ENCODE measurements at regions not wholly inside any gene's neighbourhood (a gene's known extent, or its start where the extent isn't known, plus 50 kb on each side); places are given as distances from the start of the nearest gene placed in this dataset.

DNA sequence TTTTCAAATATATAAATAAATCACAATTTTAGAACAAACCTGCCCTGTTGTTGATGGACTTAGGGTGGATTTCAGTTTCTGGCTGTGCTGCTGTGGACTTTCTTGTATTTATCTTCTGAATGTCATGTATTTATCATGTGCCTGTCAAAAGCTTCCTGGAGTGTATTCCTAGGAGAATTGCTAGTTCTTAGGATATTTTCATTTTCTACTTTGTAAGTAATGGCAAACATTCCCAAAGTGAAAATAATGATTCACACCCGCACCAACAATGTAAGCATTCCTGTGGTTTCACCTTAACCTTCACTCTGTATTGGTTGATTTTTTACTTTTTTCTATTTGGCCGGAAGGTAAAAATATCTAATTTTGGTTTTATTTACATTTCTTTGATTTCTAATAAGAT lies 387.8 kb downstream of the SMOC2 start:
- no peak for TF ChIP-seq JUND (IDR thresholded peaks at IDR 0.05)
- TF ChIP-seq HNF4A (conservative IDR thresholded peaks at IDR 0.05), result no peak
- no peak for TF ChIP-seq HNF4G (IDR thresholded peaks at IDR 0.05)
- TF ChIP-seq, protein P1, sequence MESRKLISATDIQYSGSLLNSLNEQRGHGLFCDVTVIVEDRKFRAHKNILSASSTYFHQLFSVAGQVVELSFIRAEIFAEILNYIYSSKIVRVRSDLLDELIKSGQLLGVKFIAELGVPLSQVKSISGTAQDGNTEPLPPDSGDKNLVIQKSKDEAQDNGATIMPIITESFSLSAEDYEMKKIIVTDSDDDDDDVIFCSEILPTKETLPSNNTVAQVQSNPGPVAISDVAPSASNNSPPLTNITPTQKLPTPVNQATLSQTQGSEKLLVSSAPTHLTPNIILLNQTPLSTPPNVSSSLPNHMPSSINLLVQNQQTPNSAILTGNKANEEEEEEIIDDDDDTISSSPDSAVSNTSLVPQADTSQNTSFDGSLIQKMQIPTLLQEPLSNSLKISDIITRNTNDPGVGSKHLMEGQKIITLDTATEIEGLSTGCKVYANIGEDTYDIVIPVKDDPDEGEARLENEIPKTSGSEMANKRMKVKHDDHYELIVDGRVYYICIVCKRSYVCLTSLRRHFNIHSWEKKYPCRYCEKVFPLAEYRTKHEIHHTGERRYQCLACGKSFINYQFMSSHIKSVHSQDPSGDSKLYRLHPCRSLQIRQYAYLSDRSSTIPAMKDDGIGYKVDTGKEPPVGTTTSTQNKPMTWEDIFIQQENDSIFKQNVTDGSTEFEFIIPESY (IDR thresholded peaks at IDR 0.05), result no peak
- TF ChIP-seq YY1 (IDR thresholded peaks at IDR 0.05), result no peak
- no peak for TF ChIP-seq NR2F2 (IDR thresholded peaks at IDR 0.05)
- no peak for TF ChIP-seq GABPA (IDR thresholded peaks at IDR 0.05 in 1 of 2, conservative IDR thresholded peaks at IDR 0.05 in 1 of 2)
- TF ChIP-seq, protein P2, sequence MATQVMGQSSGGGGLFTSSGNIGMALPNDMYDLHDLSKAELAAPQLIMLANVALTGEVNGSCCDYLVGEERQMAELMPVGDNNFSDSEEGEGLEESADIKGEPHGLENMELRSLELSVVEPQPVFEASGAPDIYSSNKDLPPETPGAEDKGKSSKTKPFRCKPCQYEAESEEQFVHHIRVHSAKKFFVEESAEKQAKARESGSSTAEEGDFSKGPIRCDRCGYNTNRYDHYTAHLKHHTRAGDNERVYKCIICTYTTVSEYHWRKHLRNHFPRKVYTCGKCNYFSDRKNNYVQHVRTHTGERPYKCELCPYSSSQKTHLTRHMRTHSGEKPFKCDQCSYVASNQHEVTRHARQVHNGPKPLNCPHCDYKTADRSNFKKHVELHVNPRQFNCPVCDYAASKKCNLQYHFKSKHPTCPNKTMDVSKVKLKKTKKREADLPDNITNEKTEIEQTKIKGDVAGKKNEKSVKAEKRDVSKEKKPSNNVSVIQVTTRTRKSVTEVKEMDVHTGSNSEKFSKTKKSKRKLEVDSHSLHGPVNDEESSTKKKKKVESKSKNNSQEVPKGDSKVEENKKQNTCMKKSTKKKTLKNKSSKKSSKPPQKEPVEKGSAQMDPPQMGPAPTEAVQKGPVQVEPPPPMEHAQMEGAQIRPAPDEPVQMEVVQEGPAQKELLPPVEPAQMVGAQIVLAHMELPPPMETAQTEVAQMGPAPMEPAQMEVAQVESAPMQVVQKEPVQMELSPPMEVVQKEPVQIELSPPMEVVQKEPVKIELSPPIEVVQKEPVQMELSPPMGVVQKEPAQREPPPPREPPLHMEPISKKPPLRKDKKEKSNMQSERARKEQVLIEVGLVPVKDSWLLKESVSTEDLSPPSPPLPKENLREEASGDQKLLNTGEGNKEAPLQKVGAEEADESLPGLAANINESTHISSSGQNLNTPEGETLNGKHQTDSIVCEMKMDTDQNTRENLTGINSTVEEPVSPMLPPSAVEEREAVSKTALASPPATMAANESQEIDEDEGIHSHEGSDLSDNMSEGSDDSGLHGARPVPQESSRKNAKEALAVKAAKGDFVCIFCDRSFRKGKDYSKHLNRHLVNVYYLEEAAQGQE (IDR thresholded peaks at IDR 0.05), result no peak
- TF ChIP-seq TAF1 (conservative IDR thresholded peaks at IDR 0.05), result no peak
- TF ChIP-seq RXRA (IDR thresholded peaks at IDR 0.05), result no peak
- no peak for TF ChIP-seq FOXA1 (IDR thresholded peaks at IDR 0.05)
- no peak for TF ChIP-seq EGR1 (IDR thresholded peaks at IDR 0.05; ENCODE audit: low read depth in 2 of 2)
- TF ChIP-seq, protein P3, sequence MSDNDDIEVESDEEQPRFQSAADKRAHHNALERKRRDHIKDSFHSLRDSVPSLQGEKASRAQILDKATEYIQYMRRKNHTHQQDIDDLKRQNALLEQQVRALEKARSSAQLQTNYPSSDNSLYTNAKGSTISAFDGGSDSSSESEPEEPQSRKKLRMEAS (IDR thresholded peaks at IDR 0.05), result no peak
- no peak for TF ChIP-seq FOXA2 (IDR thresholded peaks at IDR 0.05)
- TF ChIP-seq, protein P4, sequence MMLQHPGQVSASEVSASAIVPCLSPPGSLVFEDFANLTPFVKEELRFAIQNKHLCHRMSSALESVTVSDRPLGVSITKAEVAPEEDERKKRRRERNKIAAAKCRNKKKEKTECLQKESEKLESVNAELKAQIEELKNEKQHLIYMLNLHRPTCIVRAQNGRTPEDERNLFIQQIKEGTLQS (IDR thresholded peaks at IDR 0.05), result no peak
- no peak for TF ChIP-seq RAD21 (IDR thresholded peaks at IDR 0.05)
- no peak for TF ChIP-seq SP1 (IDR thresholded peaks at IDR 0.05)
- TF ChIP-seq, protein P5, sequence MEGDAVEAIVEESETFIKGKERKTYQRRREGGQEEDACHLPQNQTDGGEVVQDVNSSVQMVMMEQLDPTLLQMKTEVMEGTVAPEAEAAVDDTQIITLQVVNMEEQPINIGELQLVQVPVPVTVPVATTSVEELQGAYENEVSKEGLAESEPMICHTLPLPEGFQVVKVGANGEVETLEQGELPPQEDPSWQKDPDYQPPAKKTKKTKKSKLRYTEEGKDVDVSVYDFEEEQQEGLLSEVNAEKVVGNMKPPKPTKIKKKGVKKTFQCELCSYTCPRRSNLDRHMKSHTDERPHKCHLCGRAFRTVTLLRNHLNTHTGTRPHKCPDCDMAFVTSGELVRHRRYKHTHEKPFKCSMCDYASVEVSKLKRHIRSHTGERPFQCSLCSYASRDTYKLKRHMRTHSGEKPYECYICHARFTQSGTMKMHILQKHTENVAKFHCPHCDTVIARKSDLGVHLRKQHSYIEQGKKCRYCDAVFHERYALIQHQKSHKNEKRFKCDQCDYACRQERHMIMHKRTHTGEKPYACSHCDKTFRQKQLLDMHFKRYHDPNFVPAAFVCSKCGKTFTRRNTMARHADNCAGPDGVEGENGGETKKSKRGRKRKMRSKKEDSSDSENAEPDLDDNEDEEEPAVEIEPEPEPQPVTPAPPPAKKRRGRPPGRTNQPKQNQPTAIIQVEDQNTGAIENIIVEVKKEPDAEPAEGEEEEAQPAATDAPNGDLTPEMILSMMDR (IDR thresholded peaks at IDR 0.05; ENCODE audit: low read depth, low read length, missing input control), result no peak
- no peak for DNase-seq (ENCODE audit: low spot score)
- Histone ChIP-seq H3K27ac (ENCODE audit: low read depth in 1 of 2, low read length in 2 of 2) (no peak overlapping the region), H3K4me1 (ENCODE audit: control insufficient read depth in 4 of 4, insufficient read depth in 4 of 4, low read length in 3 of 4) (no peaks in the 10 kb centered on the region), H3K27me3 (ENCODE audit: control insufficient read depth in 4 of 4, insufficient read depth in 4 of 4, low read length in 3 of 4) (no peaks in the 10 kb centered on the region), H3K9me3 (ENCODE audit: control insufficient read depth in 4 of 4, low read length in 3 of 4) (no peaks in the 10 kb centered on the region), H3K9ac (ENCODE audit: low read depth in 1 of 2, low read length in 2 of 2) (no peak overlapping the region), H3K4me3 (ENCODE audit: low read depth in 1 of 3, low read length in 3 of 3) (no peak overlapping the region), H3K36me3 (ENCODE audit: control insufficient read depth in 4 of 4, insufficient read depth in 3 of 4, low read depth in 1 of 4, low read length in 3 of 4) (no peaks in the 10 kb centered on the region)
- 86% methylated on average over 2 of the region's 2 CpGs for WGBS

Measured in liver (tissue), 8 donors.